Skin of body (tissue), 1 donor: ENCODE measurements at regions not wholly inside any gene's neighbourhood (a gene's known extent, or its start where the extent isn't known, plus 50 kb on each side); places are given as distances from the start of the nearest gene placed in this dataset.
"Not testable (repeated sequence)": the region's sequence is repeated elsewhere in the genome, so short reads cannot be mapped to it uniquely, and the experiment has no call there.

Experiments
- DNase-seq: peaks from one replicate; lab custom pipeline; 2025; lab: John Stamatoyannopoulos, UW

- DNase-seq: not testable (repeated sequence)
These were observed 77.6 kb downstream of the HHIPL2 start for GRCh38 chr1:222470252-222470805.

GRCh38 chr1:222466150-222466865 lies 81.6 kb downstream of the HHIPL2 start:
- no peak for DNase-seq

GRCh38 chr1:222465211-222466041 lies 82.5 kb downstream of the HHIPL2 start:
- peak; percentile 84 for DNase-seq

- peak; percentile 84 for DNase-seq
These were observed 83.1 kb downstream of the HHIPL2 start for GRCh38 chr1:222464841-222465210.

- no peak for DNase-seq
These were observed 84.7 kb downstream of the HHIPL2 start for GRCh38 chr1:222463059-222463730.

- DNase-seq: no peak
These were observed 85.3 kb downstream of the HHIPL2 start for GRCh38 chr1:222462601-222463000.

GRCh38 chr1:222461941-222462340 lies 86.0 kb downstream of the HHIPL2 start:
- no peak for DNase-seq

GRCh38 chr1:222459652-222460051 lies 88.3 kb downstream of the HHIPL2 start:
- DNase-seq: no peak

- DNase-seq: no peak
These were observed 90.4 kb downstream of the HHIPL2 start for GRCh38 chr1:222457513-222457912.

- DNase-seq: no peak
These were observed 90.8 kb downstream of the HHIPL2 start for GRCh38 chr1:222457084-222457483.

- peak; percentile 92 for DNase-seq
These were observed 92.6 kb downstream of the HHIPL2 start for GRCh38 chr1:222455188-222455879.

GRCh38 chr1:222454782-222455181 lies 93.1 kb downstream of the HHIPL2 start:
- DNase-seq: no peak

- peak; percentile 9 for DNase-seq
These were observed 93.7 kb downstream of the HHIPL2 start for GRCh38 chr1:222454186-222454585.

GRCh38 chr1:222452031-222452430 lies 95.9 kb downstream of the HHIPL2 start:
- DNase-seq: no peak

- DNase-seq: no peak
These were observed 104.3 kb downstream of the HHIPL2 start for GRCh38 chr1:222443566-222443965.

- no peak for DNase-seq
These were observed 106.8 kb downstream of the HHIPL2 start for GRCh38 chr1:222441066-222441465.

- no peak for DNase-seq
These were observed 123.1 kb downstream of the HHIPL2 start for GRCh38 chr1:222424826-222425225.

GRCh38 chr1:222421380-222421779 lies 126.5 kb downstream of the HHIPL2 start:
- no peak for DNase-seq

GRCh38 chr1:222420633-222421032 lies 127.3 kb downstream of the HHIPL2 start:
- DNase-seq: no peak

- no peak for DNase-seq
These were observed 129.2 kb downstream of the HHIPL2 start for GRCh38 chr1:222418654-222419053.

GRCh38 chr1:222417264-222417663 lies 130.6 kb downstream of the HHIPL2 start:
- no peak for DNase-seq
